Left ventricle myocardium inferior (tissue), 1 donor: ENCODE measurements at regions not wholly inside any gene's neighbourhood (a gene's known extent, or its start where the extent isn't known, plus 50 kb on each side); places are given as distances from the start of the nearest gene placed in this dataset.

ENCODE experiments used
- DNase-seq: peaks from one replicate; pipeline ENCODE4 v3.0.0-alpha.2; 2020
- H3K27ac ChIP-seq: fragments of 200-600 bp; replicated peaks from 2 replicates; pipeline ENCODE4 v1.8.0; 2021
- H3K27me3 ChIP-seq: fragments of 200-600 bp; 2 replicates; pipeline ENCODE4 v1.8.0; 2021; ENCODE audit warnings: low read depth
- H3K36me3 ChIP-seq: fragments of 200-600 bp; 2 replicates; pipeline ENCODE4 v1.8.0; 2021
- H3K4me1 ChIP-seq: fragments of 200-600 bp; 2 replicates; pipeline ENCODE4 v1.8.0; 2021
- H3K4me3 ChIP-seq: fragments of 200-600 bp; 2 replicates; pipeline ENCODE4 v1.8.0; 2021; ENCODE audit warnings: mild to moderate bottlenecking, moderate library complexity
- H3K9me3 ChIP-seq: fragments of 200-600 bp; replicated peaks from 2 replicates; pipeline ENCODE4 v1.8.0; 2021
- CTCF ChIP-seq: fragments of 200-600 bp; IDR thresholded peaks from 2 replicates; pipeline ENCODE4 v1.8.0; 2021; ENCODE audit warnings: antibody characterized with exemption, mild to moderate bottlenecking, borderline replicate concordance
- intact Hi-C: fragments of 100-400 bp; cut with micrococcal nuclease; formaldehyde crosslinking; loops from one replicate; pipeline ENCODE4 v1.11.0; 2022
- donor health status: DM: no; HTN: yes; CAD: no; lungs with severe emphysema.

- Histone ChIP-seq H3K9me3 (peaks cover 11% of the 10 kb centered on the region), H3K27ac (no peak overlapping the region), H3K27me3 (peaks cover 27% of the 10 kb centered on the region), H3K4me3 (no peak overlapping the region), H3K4me1 (peaks cover 12% of the 10 kb centered on the region), H3K36me3 (no peaks in the 10 kb centered on the region)
- intact Hi-C loops, result no loop called here
- TF ChIP-seq CTCF, result no peak
- DNase-seq, result no peak
Measured at GRCh38 chr10:44457259-44457658, 72.4 kb upstream of the CXCL12 start.

- Histone ChIP-seq H3K9me3 (peaks cover 5% of the 10 kb centered on the region), H3K4me1 (peaks cover 17% of the 10 kb centered on the region), H3K4me3 (no peak overlapping the region), H3K36me3 (no peaks in the 10 kb centered on the region), H3K27ac (no peak overlapping the region), H3K27me3 (peaks cover 27% of the 10 kb centered on the region)
- no peak for DNase-seq
- intact Hi-C loops, result no loop called here
- TF ChIP-seq CTCF, result no peak
Measured at GRCh38 chr10:44458671-44459413, 73.9 kb upstream of the CXCL12 start.

- H3K27me3 ChIP-seq, result peaks cover 27% of the 10 kb centered on the region
- peaks cover 17% of the 10 kb centered on the region for H3K4me1 ChIP-seq
- intact Hi-C loops, result no loop called here
- H3K9me3 ChIP-seq, result peaks cover 5% of the 10 kb centered on the region
- no peaks in the 10 kb centered on the region for H3K36me3 ChIP-seq
- H3K27ac ChIP-seq, result no peak overlapping the region
- DNase-seq, result no peak
- TF ChIP-seq CTCF, result no peak
- H3K4me3 ChIP-seq, result no peak overlapping the region
Measured at GRCh38 chr10:44459671-44460070, 74.8 kb upstream of the CXCL12 start.

- DNase-seq, result no peak
- Histone ChIP-seq H3K27ac (no peak overlapping the region), H3K9me3 (peaks cover 2% of the 10 kb centered on the region), H3K4me1 (peaks cover 17% of the 10 kb centered on the region), H3K4me3 (no peak overlapping the region), H3K36me3 (no peaks in the 10 kb centered on the region), H3K27me3 (peaks cover 25% of the 10 kb centered on the region)
- TF ChIP-seq CTCF, result no peak
- intact Hi-C loops, result no loop called here
Measured at GRCh38 chr10:44460416-44460815, 75.5 kb upstream of the CXCL12 start.

GRCh38 chr10:44462338-44462914, 77.5 kb upstream of the CXCL12 start:
- Histone ChIP-seq H3K27me3 (peaks cover 30% of the 10 kb centered on the region), H3K27ac (no peak overlapping the region), H3K4me1 (peaks cover 17% of the 10 kb centered on the region), H3K36me3 (no peaks in the 10 kb centered on the region), H3K9me3 (no peaks in the 10 kb centered on the region), H3K4me3 (no peak overlapping the region)
- intact Hi-C loops, result no loop called here
- DNase-seq, result no peak
- TF ChIP-seq CTCF, result no peak
